OCI-LY1 (cell line): ENCODE measurements at regions not wholly inside any gene's neighbourhood (a gene's known extent, or its start where the extent isn't known, plus 50 kb on each side); places are given as distances from the start of the nearest gene placed in this dataset.

Experiments used
- EZH2 ChIP-seq: fragments of 200-600 bp; sonication (generic), shearing (Covaris generic); IDR thresholded peaks from 2 replicates; pipeline ENCODE4 v1.8.0; 2017; ENCODE audit warnings: borderline replicate concordance, mixed run types, mild to moderate bottlenecking, antibody characterized with exemption, low read length, moderate library complexity, mixed read lengths
- TF ChIP-seq, protein P1 (sequence below): fragments of 200-600 bp; sonication (generic), shearing (Covaris generic); IDR thresholded peaks from 2 replicates; pipeline ENCODE4 v1.5.1; 2017; ENCODE audit warnings: mild to moderate bottlenecking, antibody characterized with exemption, low read length, moderate library complexity, mixed read lengths

DNA sequence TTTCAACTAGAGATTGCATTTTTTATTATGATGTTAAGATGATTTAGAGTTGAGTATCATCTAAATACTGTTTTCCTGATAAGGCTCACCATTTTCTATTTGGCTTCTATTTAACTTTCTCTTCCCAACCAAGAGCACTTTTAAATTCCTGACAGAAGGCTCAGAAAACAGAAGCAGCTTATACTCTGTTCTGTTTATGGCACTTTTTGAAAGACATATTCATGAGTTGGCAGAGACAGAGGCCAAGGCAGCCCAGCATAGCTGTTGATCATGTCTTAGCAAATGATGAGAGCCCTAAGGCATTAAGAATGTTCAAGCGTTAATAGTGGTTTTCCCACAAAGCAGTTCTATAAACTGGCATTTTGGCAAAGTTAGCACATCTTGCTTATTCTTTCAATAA lies 330.3 kb downstream of the TRAM1L1 start:
- TF ChIP-seq, protein P1, sequence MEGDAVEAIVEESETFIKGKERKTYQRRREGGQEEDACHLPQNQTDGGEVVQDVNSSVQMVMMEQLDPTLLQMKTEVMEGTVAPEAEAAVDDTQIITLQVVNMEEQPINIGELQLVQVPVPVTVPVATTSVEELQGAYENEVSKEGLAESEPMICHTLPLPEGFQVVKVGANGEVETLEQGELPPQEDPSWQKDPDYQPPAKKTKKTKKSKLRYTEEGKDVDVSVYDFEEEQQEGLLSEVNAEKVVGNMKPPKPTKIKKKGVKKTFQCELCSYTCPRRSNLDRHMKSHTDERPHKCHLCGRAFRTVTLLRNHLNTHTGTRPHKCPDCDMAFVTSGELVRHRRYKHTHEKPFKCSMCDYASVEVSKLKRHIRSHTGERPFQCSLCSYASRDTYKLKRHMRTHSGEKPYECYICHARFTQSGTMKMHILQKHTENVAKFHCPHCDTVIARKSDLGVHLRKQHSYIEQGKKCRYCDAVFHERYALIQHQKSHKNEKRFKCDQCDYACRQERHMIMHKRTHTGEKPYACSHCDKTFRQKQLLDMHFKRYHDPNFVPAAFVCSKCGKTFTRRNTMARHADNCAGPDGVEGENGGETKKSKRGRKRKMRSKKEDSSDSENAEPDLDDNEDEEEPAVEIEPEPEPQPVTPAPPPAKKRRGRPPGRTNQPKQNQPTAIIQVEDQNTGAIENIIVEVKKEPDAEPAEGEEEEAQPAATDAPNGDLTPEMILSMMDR = no peak
- no peak for TF ChIP-seq EZH2
